Tibial nerve (tissue), 4 donors: ENCODE measurements at regions not wholly inside any gene's neighbourhood (a gene's known extent, or its start where the extent isn't known, plus 50 kb on each side); places are given as distances from the start of the nearest gene placed in this dataset. TPM values are rescaled to one million over a fixed set of nuclear protein-coding genes. Genes with fewer than 3 reads are reported as not detected.

ENCODE experiments used
- DNase-seq, 2 donors: peaks; one replicate each; pipeline ENCODE4 v3.0.0-alpha.2; 2019; ENCODE audit warnings: low spot score in 2 of 2
- H3K27ac ChIP-seq, 4 donors: fragments of 200-600 bp; sonication (generic) in 3 of 4; one replicate each; pipeline ENCODE4 v1.5.1; 2017 to 2019; ENCODE audit warnings: mild to moderate bottlenecking in 1 of 4
- H3K27me3 ChIP-seq, 2 donors: fragments of 200-600 bp; sonication (generic) in 1 of 2; one replicate each; pipeline versions ENCODE4 v1.5.1 to v1.6.0; 2017 to 2019
- H3K36me3 ChIP-seq, 3 donors: fragments of 200-600 bp; sonication (generic); one replicate each; pipeline ENCODE4 v1.5.1; 2018 to 2019
- H3K4me1 ChIP-seq, 4 donors: fragments of 200-600 bp; sonication (generic) in 3 of 4; one replicate each; pipeline ENCODE4 v1.5.1; 2017 to 2019
- H3K4me3 ChIP-seq, 4 donors: fragments of 200-600 bp; sonication (generic) in 3 of 4; one replicate each; pipeline ENCODE4 v1.5.1; 2017 to 2019; ENCODE audit warnings: mild to moderate bottlenecking in 1 of 4, moderate library complexity in 1 of 4
- H3K9me3 ChIP-seq, 4 donors: fragments of 200-600 bp; sonication (generic) in 3 of 4; one replicate each; pipeline ENCODE4 v1.5.1; 2017 to 2019
- CTCF ChIP-seq, 5 experiments: fragments of 200-600 bp in 3 of 5; fragments of 450-650 bp in 2 of 5; sonication (generic) in 3 of 5; IDR thresholded peaks; one replicate each; pipeline ENCODE4 v1.5.1; 2016 to 2019; ENCODE audit warnings: antibody characterized with exemption in 5 of 5, mild to moderate bottlenecking in 3 of 5, moderate library complexity in 2 of 5
- EP300 ChIP-seq, 2 donors: sonication (generic); formaldehyde crosslinking; IDR thresholded peaks; one replicate each; pipeline ENCODE4 v1.6.1; 2017; ENCODE audit warnings: antibody characterized with exemption in 2 of 2, mild to moderate bottlenecking in 1 of 2
- POLR2A ChIP-seq, 2 donors: fragments of 450-650 bp; IDR thresholded peaks; one replicate each; pipeline ENCODE4 v1.6.1; 2017; ENCODE audit warnings: antibody characterized with exemption in 2 of 2, mild to moderate bottlenecking in 2 of 2, moderate library complexity in 2 of 2
- WGBS, 2 donors: methylation state at CpG; one replicate each; pipeline ENCODE4 v1.1.5; 2018; 5-methylcytosine and 5-hydroxymethylcytosine counted together
- small RNA-seq: library from RNA; depleted of rRNA; stranded (forward); fragments of <200 nt; gene quantifications from one replicate; pipeline ENCODE3, GENCODE V24; 2016

GRCh38 chr5:8984386-8984785, 561.5 kb downstream of the SEMA5A start:
- TF ChIP-seq POLR2A (IDR thresholded peaks at IDR 0.05): no peak
- TF ChIP-seq CTCF (IDR thresholded peaks at IDR 0.05): no peak
- no peak for TF ChIP-seq EP300 (IDR thresholded peaks at IDR 0.05)
- Histone ChIP-seq H3K4me1 (no peaks in the 10 kb centered on the region), H3K4me3 (no peak overlapping the region), H3K27me3 (no peaks in the 10 kb centered on the region), H3K36me3 (no peaks in the 10 kb centered on the region), H3K9me3 (no peaks in the 10 kb centered on the region), H3K27ac (no peak overlapping the region)
- DNase-seq: no peak
- WGBS, 2 donors: 80 to 88% methylated on average over 4 of the region's 4 CpGs

Small RNA genes in the stretch of these regions (small RNA-seq; reads per million reads assigned to genes)
- gene AC091895.1: not detected
- not detected for gene AC091912.1
- gene AC091912.2: not detected
- gene AC091932.2: not detected
- not detected for gene AC091932.4
- not detected for gene AC091953.1
- gene AC091953.2: not detected
- gene AC091953.3: not detected
- gene AC091953.5: not detected
- not detected for gene AC091965.3
- not detected for gene RNU1-76P
